ENCODE measurements at regions not wholly inside any gene's neighbourhood (a gene's known extent, or its start where the extent isn't known, plus 50 kb on each side); places are given as distances from the start of the nearest gene placed in this dataset.

DNA sequence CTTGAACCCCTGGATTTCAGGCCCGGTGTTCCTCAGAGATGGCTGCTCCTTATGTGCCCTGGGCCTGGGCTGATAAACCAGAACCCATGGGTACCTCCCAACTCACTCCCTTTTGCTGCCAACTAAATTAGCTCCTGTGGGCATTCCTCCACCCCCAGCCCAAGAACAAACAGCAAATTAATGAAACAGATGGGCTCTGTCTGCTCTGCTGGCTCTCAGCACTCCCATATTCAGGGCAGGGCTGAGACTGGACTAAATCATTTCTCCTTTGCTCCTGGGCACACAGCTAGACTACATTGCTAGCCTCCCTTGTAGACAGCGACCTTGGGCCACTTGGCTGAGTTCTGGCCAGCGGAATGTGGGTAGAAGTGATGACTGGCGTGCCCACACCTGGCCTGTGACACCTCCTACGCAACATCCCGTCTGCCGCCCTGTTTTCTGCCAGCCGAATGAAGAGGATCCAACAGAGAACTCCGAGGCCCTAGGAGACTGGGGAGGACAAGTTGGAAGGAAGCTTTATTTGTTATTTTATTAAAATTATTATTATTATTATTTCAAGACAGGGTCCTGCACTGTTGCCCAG lies 101.9 kb upstream of the DISP3 start:
- Histone ChIP-seq H3K9ac (ENCODE audit: low read depth, low read length) (no peak overlapping the region), H3K27ac (ENCODE audit: low read depth, low read length) (no peak overlapping the region), H3K4me1 (ENCODE audit: insufficient read depth, low read length) (peaks cover 3% of the 10 kb centered on the region; the same call in 1 of the 2 replicates), H3K9me3 (ENCODE audit: insufficient read depth, low read depth, low read length) (no peaks in the 10 kb centered on the region), H3K4me3 (ENCODE audit: low read length) (no peak overlapping the region), H3K36me3 (ENCODE audit: insufficient read depth, low read length) (no peaks in the 10 kb centered on the region), H3K27me3 (ENCODE audit: insufficient read depth, low read length) (no peaks in the 10 kb centered on the region)
- 93% methylated on average over 8 of the region's 9 CpGs for WGBS

DNA sequence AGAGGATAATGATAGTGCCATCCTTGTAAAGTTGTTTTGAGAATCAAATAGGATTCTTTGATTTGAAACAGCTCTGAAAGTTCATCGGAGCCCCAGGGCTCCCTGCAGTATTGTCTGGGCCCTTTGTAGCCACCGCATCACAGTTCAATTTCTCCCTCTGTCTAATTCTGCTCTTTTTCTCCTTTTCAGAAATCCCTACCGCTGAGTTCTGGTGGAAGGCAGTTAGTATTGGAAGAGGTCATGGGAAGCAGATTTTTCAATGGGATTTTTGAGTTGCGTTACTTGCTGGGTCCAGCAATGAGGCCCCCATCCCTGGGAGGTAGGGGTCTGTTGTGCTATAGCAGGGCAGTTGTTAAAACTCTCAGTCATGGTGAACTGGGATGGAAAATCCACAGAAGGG lies 101.0 kb upstream of the DISP3 start:
- Histone ChIP-seq H3K9ac (ENCODE audit: low read depth, low read length) (no peak overlapping the region), H3K9me3 (ENCODE audit: insufficient read depth, low read depth, low read length) (no peaks in the 10 kb centered on the region), H3K4me3 (ENCODE audit: low read length) (no peak overlapping the region), H3K36me3 (ENCODE audit: insufficient read depth, low read length) (no peaks in the 10 kb centered on the region), H3K4me1 (ENCODE audit: insufficient read depth, low read length) (peaks cover 4% of the 10 kb centered on the region; the same call in 1 of the 2 replicates), H3K27ac (ENCODE audit: low read depth, low read length) (no peak overlapping the region), H3K27me3 (ENCODE audit: insufficient read depth, low read length) (no peaks in the 10 kb centered on the region)
- WGBS, result 89% methylated on average over 4 of the region's 4 CpGs

DNA sequence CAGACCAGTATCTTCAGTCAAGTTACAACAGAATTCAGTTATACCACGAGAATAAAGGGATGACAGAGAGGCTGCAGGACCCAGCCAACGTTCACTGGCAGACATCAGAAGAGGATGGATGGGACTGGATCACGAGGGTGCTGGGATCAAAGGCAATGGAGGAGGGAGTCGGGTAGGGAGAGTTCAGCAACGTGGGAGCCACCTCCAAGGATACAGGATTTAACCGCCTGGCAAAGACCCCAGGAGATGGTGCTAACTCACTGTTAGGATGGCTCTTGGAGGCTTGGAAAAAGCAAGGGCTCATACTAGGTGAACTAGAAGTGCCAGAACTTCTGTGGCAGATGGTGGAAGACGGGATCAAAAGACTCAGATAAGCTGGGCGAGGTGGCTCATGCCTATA lies 99.1 kb upstream of the DISP3 start:
- H3K4me1 ChIP-seq (ENCODE audit: insufficient read depth, low read length), result peaks cover 4% of the 10 kb centered on the region; the same call in 1 of the 2 replicates
- no peak overlapping the region for H3K9ac ChIP-seq (ENCODE audit: low read depth, low read length)
- H3K36me3 ChIP-seq (ENCODE audit: insufficient read depth, low read length), result no peaks in the 10 kb centered on the region
- no peak overlapping the region for H3K27ac ChIP-seq (ENCODE audit: low read depth, low read length)
- no peaks in the 10 kb centered on the region for H3K27me3 ChIP-seq (ENCODE audit: insufficient read depth, low read length)
- H3K9me3 ChIP-seq (ENCODE audit: insufficient read depth, low read depth, low read length), result no peaks in the 10 kb centered on the region
- no peak overlapping the region for H3K4me3 ChIP-seq (ENCODE audit: low read length)
- WGBS, result 70% methylated on average over 8 of the region's 8 CpGs

DNA sequence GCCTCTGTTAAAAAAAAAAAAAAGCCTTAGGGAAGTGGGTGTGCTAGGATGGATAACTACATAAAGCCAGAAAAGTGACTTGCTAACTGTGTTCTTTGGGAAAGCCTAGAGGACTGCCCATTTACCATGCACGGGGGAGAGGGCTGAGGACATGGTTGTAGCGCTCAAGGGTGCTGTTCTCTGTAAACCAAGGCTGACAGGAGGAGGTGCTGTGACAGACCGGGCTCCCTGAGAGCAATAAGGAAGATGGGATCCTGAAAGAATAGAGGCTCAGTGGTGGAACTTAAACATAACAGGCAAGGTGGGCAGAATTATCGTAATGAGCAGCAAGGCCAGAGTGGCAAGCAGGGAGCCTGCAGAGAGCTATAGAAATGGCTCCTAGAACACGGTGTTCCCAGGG lies 98.5 kb upstream of the DISP3 start:
- Histone ChIP-seq H3K9ac (ENCODE audit: low read depth, low read length) (no peak overlapping the region), H3K4me1 (ENCODE audit: insufficient read depth, low read length) (peaks cover 6% of the 10 kb centered on the region; the same call in 1 of the 2 replicates), H3K36me3 (ENCODE audit: insufficient read depth, low read length) (no peaks in the 10 kb centered on the region), H3K4me3 (ENCODE audit: low read length) (no peak overlapping the region), H3K27me3 (ENCODE audit: insufficient read depth, low read length) (no peaks in the 10 kb centered on the region), H3K9me3 (ENCODE audit: insufficient read depth, low read depth, low read length) (no peaks in the 10 kb centered on the region), H3K27ac (ENCODE audit: low read depth, low read length) (no peak overlapping the region)
- 80% methylated on average over 5 of the region's 5 CpGs for WGBS

DNA sequence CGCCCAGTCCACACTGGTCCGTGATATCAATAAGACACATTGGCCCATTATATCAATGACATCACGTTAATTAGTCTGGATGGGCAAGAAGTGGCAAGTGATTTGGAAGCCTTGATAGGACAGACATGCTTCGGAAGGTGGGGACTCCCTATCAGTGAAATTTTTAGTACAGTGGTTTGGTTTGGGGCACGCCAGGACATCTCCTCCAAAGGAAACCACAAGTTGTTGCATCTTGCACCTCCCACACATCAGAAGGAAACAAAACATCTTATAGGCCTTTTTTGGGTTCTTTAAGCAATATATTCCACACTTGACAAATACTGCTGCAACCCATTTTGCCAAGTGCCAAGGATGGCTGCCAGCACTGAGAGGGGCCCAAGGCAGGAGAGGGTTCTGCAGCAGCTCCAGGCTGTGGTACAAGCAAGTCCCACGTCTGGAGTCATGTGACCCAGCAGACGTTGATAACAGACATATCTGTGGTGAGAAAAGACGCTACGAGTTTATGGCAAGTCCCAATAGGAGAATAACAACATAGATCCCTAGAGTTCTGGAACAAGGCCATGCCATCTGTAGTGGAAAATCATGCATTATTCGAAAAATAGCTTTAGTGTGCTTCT lies 95.3 kb upstream of the DISP3 start:
- Histone ChIP-seq H3K27ac (ENCODE audit: low read depth, low read length) (no peak overlapping the region), H3K9me3 (ENCODE audit: insufficient read depth, low read depth, low read length) (no peaks in the 10 kb centered on the region), H3K4me1 (ENCODE audit: insufficient read depth, low read length) (peaks cover 6% of the 10 kb centered on the region; the same call in 1 of the 2 replicates), H3K36me3 (ENCODE audit: insufficient read depth, low read length) (no peaks in the 10 kb centered on the region), H3K27me3 (ENCODE audit: insufficient read depth, low read length) (no peaks in the 10 kb centered on the region), H3K4me3 (ENCODE audit: low read length) (no peak overlapping the region), H3K9ac (ENCODE audit: low read depth, low read length) (no peak overlapping the region)
- WGBS, result 96% methylated on average over 10 of the region's 10 CpGs

DNA sequence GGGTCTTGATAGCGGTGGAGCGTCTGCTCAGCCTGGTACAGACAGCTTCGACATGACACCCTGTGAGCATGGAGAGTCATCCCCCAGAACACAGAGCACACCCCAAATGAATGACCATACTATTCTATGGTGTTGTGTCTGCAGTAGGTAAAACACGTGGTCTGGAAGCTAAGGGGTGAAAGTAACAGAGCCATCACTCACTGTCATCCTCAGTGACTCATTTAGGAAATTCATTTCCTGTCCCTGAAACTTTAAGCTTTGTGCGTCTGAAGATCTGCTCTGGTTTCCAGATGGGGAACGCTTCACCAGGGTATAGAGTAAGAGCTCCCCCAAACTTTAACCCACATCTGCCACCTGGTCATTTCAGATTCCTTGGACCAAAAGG lies 94.8 kb upstream of the DISP3 start:
- H3K9ac ChIP-seq (ENCODE audit: low read depth, low read length), result no peak overlapping the region
- H3K27me3 ChIP-seq (ENCODE audit: insufficient read depth, low read length), result no peaks in the 10 kb centered on the region
- 86% methylated on average over 6 of the region's 6 CpGs for WGBS
- H3K9me3 ChIP-seq (ENCODE audit: insufficient read depth, low read depth, low read length), result no peaks in the 10 kb centered on the region
- no peak overlapping the region for H3K4me3 ChIP-seq (ENCODE audit: low read length)
- H3K27ac ChIP-seq (ENCODE audit: low read depth, low read length), result no peak overlapping the region
- peaks cover 6% of the 10 kb centered on the region; the same call in 1 of the 2 replicates for H3K4me1 ChIP-seq (ENCODE audit: insufficient read depth, low read length)
- no peaks in the 10 kb centered on the region for H3K36me3 ChIP-seq (ENCODE audit: insufficient read depth, low read length)

DNA sequence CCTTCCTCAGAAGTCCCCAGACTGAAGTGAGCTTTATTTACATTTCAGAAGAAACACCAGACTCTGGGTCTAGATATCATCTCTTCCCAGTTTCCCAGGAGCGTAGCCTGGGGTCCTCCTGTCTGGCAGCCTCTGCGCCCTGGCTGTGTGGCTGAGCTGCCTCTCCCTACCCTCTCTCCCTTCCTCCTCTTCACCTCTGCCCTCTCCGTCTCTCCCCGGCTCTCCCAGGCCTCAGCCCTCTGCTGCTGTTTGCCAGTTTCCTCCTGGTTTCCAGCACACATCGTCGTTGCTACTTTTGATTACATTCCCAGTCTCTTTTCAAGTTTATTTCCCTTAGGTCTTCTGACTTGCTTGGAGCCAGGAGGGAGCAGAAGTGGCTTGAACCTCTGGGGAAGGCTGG lies 91.1 kb upstream of the DISP3 start:
- Histone ChIP-seq H3K9me3 (ENCODE audit: insufficient read depth, low read depth, low read length) (no peaks in the 10 kb centered on the region), H3K27ac (ENCODE audit: low read depth, low read length) (no peak overlapping the region), H3K4me3 (ENCODE audit: low read length) (no peak overlapping the region), H3K4me1 (ENCODE audit: insufficient read depth, low read length) (peaks cover 3% of the 10 kb centered on the region; the same call in 1 of the 2 replicates), H3K36me3 (ENCODE audit: insufficient read depth, low read length) (no peaks in the 10 kb centered on the region), H3K27me3 (ENCODE audit: insufficient read depth, low read length) (no peaks in the 10 kb centered on the region), H3K9ac (ENCODE audit: low read depth, low read length) (no peak overlapping the region)
- WGBS, result 63% methylated on average over 6 of the region's 6 CpGs

DNA sequence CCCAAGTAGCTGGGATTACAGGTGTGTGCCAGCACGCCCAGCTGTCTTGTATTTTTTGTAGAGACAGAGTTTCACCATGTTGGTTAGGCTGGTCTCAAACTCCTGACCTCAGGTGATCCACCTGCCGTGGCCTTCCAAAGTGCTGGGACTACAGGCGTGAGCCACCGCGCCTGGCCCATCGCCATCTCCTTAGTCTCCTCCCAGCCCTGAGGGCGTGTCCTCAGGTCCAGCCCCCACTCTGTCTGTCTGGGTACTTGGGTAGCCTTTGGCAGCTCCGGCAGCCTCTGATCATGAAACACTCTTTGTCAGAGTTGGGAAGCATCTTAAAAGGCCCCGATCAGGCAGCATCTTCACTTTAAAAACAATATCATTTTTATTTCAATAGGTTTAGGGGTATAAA lies 90.3 kb upstream of the DISP3 start:
- Histone ChIP-seq H3K27ac (ENCODE audit: low read depth, low read length) (no peak overlapping the region), H3K27me3 (ENCODE audit: insufficient read depth, low read length) (no peaks in the 10 kb centered on the region), H3K4me1 (ENCODE audit: insufficient read depth, low read length) (peaks cover 3% of the 10 kb centered on the region; the same call in 1 of the 2 replicates), H3K36me3 (ENCODE audit: insufficient read depth, low read length) (no peaks in the 10 kb centered on the region), H3K4me3 (ENCODE audit: low read length) (no peak overlapping the region), H3K9me3 (ENCODE audit: insufficient read depth, low read depth, low read length) (no peaks in the 10 kb centered on the region), H3K9ac (ENCODE audit: low read depth, low read length) (no peak overlapping the region)
- 87% methylated on average over 9 of the region's 9 CpGs for WGBS

DNA sequence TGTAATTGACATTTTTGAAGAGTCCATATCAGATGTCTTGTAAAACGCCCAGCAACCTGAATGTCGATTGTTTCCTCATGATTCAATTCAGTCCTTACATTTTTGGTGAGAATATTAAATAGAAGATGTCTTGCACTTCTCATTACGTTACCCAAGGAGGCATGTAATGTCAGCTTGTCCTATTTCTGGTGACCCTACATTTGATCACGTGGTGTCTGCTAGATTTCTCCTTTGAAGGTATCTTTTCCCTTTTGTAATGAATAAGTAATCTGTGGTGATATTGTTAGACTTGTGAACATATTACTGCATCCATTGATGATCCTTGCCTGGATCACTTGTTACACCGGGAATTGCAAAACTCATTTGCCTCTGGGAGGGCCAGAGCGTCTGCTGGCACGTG lies 87.6 kb upstream of the DISP3 start:
- H3K9ac ChIP-seq (ENCODE audit: low read depth, low read length), result no peak overlapping the region
- no peaks in the 10 kb centered on the region; the same call in 1 of the 2 replicates for H3K4me1 ChIP-seq (ENCODE audit: insufficient read depth, low read length)
- WGBS, result 92% methylated on average over 7 of the region's 7 CpGs
- no peak overlapping the region for H3K4me3 ChIP-seq (ENCODE audit: low read length)
- no peak overlapping the region for H3K27ac ChIP-seq (ENCODE audit: low read depth, low read length)
- no peaks in the 10 kb centered on the region for H3K27me3 ChIP-seq (ENCODE audit: insufficient read depth, low read length)
- H3K36me3 ChIP-seq (ENCODE audit: insufficient read depth, low read length), result no peaks in the 10 kb centered on the region
- no peaks in the 10 kb centered on the region for H3K9me3 ChIP-seq (ENCODE audit: insufficient read depth, low read depth, low read length)

DNA sequence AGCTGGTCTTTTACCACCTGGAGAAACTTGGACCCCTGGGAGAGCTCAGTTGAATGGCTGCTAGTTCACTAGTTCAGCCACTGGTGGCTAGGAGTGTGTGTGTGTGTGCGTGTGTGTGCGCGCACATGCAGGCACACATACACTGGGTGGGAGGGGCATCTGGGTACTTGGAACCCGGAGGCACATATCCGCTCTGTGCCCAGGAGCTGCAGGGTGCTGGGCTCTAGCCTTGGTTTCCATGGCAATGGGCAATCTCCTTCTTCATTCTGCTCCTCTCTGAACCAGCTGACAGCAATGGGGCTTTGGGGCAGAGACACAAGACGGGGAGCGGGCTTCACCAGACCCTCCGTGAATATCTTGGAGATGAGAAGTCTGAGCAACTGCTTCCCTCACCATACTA lies 87.1 kb upstream of the DISP3 start:
- Histone ChIP-seq H3K9me3 (ENCODE audit: insufficient read depth, low read depth, low read length) (no peaks in the 10 kb centered on the region), H3K27ac (ENCODE audit: low read depth, low read length) (no peak overlapping the region), H3K27me3 (ENCODE audit: insufficient read depth, low read length) (no peaks in the 10 kb centered on the region), H3K36me3 (ENCODE audit: insufficient read depth, low read length) (no peaks in the 10 kb centered on the region), H3K9ac (ENCODE audit: low read depth, low read length) (no peak overlapping the region), H3K4me3 (ENCODE audit: low read length) (no peak overlapping the region), H3K4me1 (ENCODE audit: insufficient read depth, low read length) (no peaks in the 10 kb centered on the region; the same call in 1 of the 2 replicates)
- WGBS, result 93% methylated on average over 8 of the region's 8 CpGs

DNA sequence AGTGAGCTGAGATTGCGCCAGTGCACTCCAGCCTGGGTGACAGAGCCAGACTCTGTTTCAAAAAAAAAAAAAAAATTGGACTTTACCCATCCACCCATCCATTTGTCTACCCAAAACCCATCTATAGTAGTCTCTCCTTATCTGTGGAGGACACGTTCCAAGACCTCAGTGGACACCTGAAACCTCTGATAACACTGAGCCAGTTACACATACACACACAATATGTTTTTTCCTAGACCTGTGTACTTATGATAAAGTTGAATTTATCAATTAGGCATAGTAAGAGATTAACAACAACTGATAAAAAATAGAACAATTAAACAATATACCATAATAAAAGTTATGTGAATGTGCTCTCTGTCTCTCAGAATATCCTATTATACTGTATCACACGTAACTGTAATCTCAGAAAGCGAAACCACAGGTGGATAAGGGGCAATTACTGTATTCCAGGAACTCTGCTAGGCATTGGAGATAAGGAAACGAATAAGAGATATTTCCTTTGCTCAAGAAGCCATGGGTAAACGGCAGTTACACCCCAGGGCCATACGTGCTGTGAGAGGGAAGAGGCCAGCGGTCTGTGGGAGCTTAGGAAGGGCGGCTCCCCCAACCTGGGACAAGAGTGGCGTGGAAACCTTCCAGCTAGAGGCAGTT lies 84.2 kb upstream of the DISP3 start:
- H3K4me3 ChIP-seq (ENCODE audit: low read length), result no peak overlapping the region
- no peaks in the 10 kb centered on the region; the same call in 1 of the 2 replicates for H3K4me1 ChIP-seq (ENCODE audit: insufficient read depth, low read length)
- no peaks in the 10 kb centered on the region for H3K27me3 ChIP-seq (ENCODE audit: insufficient read depth, low read length)
- H3K9me3 ChIP-seq (ENCODE audit: insufficient read depth, low read depth, low read length), result no peaks in the 10 kb centered on the region
- WGBS, result 88% methylated on average over 10 of the region's 10 CpGs
- no peak overlapping the region for H3K27ac ChIP-seq (ENCODE audit: low read depth, low read length)
- no peak overlapping the region for H3K9ac ChIP-seq (ENCODE audit: low read depth, low read length)
- no peaks in the 10 kb centered on the region for H3K36me3 ChIP-seq (ENCODE audit: insufficient read depth, low read length)
